ENCODE measurements at regions not wholly inside any gene's neighbourhood (a gene's known extent, or its start where the extent isn't known, plus 50 kb on each side); places are given as distances from the start of the nearest gene placed in this dataset.

GRCh38 chr6:120496661-120497060, 837.6 kb downstream of the TBC1D32 start:
- TF ChIP-seq CTCF (IDR thresholded peaks at IDR 0.05), result no peak
- TF ChIP-seq POLR2A (IDR thresholded peaks at IDR 0.05), result no peak

Measured in body of pancreas (tissue), 4 donors.